Kidney tubule cell (primary cell): ENCODE measurements at regions not wholly inside any gene's neighbourhood (a gene's known extent, or its start where the extent isn't known, plus 50 kb on each side); places are given as distances from the start of the nearest gene placed in this dataset.

Experiments used
- DNase-seq: peaks from one replicate; pipeline ENCODE4 v3.0.0-alpha.2; 2018; ENCODE audit warnings: low spot score

DNA sequence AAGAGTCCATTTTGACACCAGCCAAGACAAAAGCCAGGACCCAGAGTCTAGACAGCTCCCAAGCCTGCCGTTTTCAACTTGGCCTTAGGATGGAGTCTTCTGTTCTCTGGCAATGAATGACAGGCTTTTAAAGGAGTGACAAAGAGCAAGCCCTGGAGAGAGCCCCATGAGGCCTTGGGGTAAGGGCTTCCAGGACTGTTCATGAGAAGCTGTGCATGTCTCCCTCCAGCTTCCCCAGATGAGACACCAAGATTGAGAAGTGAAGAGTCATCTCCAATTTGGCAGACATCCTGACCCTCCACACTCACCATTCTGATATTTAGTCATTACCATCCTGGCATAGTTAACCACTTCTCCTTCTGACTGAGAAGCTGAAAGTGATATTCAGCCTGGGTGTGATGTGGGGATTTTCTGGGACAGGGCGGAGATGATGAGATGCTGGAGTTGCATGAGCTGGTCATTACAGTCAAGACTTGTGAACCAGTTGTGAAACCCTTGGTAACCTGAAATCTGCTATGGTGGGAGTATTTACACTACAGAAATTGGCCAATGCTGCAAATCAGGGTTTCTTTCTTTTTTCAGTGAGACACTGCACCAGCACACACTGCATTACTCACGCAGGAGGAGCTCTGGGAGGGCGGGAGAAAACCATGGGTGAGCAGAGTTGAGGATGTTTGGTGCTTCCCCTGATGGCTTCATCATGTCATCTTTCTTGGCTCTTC, 77.8 kb downstream of the VCPKMT start:
- peak; percentile 99 for DNase-seq

DNA sequence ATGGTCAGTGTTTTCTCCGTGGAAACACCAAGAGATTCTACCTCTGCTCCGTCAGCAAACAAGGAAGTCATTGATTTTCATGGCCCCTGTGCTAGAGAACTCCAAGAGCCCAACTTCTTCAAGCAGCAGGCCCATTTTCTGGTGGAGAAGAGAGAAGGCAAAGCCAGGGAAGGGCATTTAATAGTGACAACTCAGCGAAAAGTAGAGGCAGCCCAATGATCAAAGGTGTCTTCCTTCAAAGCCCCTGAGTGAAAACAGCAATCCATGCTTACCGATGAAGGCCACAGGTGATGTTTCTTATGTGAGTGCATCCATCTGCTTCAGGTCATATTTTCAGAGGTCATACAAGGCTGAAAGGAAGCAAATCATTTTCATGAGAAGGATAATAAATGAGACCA, 77.3 kb downstream of the VCPKMT start:
- DNase-seq, result no peak

DNA sequence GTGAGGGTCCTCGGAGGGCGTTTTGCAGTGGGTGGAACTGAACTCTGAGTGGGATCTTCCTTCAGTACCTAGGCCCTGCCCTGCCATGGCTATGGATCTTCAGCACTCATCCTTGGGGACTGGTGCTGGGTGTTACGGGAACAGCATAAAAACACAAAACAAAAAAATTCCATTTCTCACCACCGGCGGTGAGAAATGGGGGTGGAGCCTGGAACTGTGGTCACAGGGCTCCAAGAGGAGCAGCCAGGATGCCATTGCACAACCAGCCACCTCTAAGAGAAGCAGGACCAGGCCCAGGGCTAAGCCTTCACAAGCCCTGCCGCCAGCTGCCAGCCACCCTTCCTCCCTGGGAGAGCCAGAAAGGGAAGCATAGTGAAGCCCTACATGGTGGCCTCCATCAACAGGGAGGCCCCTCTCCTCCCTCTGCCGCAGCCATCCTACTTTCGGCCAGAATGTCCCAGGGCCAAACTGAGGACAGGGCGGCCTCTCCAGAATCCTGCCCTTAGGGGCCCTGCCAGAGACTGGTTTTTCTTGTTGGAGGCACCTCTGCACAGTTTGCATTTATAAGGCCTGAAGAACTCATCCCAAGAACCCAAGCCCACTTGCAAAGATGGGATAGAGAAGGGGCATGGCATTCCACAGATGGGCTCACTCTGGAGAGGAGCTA, 76.5 kb downstream of the VCPKMT start:
- peak; percentile 56 for DNase-seq

DNA sequence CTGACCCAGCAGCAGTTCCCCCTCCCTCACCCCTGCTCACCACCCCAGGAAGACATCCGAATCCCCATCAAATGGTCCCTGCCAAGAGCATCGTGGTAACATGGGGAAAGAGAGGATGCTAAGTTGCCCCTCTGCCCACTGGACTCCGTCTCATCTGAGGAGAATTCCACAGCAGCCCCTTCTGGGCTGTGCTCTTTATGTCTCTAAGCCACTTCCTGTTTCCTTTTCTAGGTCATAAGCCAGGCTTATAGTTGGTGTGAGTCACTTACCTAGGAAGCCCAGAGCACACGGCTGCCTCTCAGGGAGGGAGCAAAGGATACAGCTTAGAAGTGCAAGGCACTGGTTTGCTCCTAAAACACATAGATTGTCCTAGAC, 76.0 kb downstream of the VCPKMT start:
- DNase-seq, result peak; percentile 89

DNA sequence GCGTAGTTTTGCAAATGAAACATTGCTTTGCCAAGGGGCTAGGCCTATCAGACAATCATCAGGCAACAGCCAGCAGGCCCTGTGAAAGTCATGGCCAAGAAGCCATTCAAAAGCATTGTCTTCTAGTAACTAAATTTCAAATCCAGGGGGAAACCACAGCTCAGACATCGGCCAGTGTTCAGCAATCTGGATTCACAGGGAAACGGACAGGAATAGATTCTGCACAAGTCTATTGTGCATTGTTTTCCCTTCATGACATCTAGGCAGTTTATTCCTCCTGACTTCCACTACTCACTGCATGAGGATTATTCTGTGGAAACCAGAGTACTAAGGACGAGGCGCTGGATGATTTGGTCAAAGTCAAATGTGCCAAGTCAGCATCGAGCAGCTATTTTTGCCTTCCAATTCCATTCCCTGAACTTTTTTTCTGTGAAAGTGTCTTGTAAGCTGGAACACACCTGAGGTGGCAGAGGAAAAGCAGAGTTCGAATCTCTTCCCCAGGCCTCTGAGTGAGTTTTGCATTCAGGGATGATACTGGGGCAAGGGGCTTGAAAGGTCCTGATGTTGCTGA, 75.4 kb downstream of the VCPKMT start:
- no peak for DNase-seq

DNA sequence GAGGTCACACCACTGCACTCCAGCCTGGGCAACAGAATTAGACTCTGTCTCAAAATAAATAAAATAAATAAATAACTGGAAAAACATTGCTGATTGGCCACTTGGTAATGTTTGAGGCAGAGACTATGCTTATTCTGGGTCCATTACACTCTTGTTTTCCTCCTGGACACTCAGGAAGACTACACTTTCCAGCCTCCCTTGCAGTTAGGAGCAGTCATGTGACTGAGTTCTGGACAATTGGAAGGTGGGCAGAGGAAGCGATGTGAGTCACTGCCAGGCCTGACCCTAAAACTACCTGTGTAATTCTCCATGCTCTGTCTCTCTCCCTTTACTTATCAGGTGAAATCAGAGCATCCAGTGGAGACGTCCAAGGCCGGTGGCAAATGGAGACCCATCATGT, 74.4 kb downstream of the VCPKMT start:
- no peak for DNase-seq

DNA sequence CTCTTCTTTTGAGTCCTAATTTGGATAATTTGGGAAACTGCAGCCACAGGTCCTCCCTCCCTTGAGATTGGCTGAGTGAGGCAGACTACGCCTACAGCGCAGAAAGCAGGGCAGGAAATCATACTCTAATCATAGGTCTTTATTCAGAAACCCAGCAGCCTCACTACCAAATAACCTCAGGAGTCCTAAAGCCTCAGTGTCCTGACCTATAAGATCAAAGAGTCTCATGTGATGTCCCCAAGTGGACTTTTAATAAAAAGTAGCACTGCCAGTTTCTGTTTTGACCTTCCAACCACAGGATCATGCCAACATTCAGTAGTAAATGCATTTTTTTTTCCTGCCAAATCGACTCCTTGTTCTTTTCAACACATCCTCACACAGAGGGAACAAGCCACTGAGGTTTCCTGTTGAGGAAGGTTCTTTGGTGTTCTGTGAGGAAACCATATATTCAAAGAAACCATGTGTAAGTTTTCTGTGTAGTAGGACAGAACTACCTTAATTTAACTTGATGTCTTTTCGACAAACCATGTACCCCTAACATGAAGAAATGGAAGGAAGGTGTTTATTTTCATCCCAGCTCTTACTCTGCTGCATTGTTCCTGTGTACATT, 72.2 kb downstream of the VCPKMT start:
- DNase-seq, result no peak

DNA sequence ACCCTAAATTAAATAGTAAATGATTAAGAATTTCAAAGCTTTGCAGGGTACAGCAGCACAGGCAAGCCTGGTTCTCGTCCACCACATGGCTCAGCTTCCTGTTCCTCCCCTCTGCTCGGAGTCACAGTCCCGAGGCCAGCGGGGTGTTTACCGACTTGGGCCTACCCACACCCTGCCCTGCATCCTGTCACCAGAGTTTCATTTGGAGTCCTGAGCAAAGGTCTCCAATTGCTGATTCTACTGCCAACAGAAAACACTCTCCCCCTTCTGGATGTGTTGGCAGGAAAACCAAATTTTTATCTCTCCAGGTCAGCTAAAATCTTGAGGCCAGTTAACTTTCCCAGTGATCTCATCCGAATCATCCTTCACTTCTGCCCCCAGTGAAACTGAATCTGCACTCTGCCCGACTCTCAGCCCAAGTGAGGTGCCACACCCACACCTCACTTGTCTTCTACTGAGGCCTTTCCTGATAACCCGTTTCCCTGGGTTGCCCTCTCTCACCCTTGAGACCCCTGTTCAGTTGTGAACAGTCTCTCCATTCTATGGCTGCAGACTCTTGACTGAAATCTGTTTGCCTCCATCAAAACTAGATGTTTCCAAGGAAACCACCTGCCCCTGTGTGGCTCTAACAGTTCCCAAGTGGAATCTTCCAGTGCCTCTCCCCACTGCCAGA, 71.2 kb downstream of the VCPKMT start:
- DNase-seq, result peak; percentile 92

DNA sequence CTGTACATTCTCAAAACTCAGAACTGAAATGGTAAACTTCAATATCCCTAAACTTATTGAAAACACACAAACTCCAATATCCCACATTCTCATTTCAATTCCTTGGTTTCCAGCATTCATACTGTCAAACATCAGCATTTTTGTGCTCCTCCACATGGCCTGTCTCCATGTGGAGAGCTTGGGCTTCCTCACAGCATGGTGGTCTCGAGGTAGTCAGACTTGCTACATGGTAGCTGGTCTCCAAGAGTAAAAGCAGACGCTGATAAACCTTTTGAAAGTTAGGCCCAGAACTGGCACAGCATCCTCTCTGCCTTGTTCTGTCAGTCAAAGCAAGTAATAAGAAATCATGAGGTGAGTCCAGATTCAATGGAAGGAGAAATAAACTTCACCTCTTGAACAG, 70.5 kb downstream of the VCPKMT start:
- DNase-seq, result no peak

DNA sequence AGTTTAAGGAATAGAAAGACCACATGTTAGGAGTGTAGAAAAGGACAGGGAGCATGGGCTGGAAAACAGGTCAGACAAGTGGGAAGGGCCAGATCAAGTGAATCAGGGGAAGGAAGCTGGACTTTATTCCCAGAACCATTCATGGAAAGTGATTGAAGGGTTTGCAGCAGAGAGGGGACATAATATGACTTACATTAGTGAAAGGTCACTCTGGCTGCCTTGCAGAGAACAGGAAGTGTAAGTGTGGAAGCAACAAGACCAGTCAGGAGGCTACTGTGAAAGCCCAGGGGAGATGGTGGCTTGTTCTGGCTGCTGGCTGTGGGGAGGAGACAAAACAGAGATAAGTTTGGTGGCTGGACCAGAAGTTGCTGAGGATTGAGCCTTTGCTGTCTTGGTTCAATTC, 69.1 kb downstream of the VCPKMT start:
- no peak for DNase-seq

DNA sequence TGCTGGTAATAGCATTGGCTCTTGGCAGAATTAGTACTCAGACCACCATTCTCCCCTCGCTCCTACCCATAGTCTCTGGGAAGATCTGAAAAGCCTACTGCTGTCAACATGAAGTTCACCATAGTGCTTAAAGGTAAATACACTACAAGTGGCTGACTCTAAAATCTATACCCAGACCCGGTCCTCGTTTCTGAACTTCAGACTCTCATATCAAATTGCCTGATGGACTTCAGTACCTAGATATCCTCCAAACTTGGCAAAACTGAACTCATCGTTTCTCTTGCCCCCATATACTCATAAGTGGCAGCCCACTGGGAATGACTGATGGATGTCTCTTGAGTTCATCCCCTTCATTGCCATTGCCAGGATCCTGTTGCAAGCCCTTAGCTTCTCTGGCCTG, 67.3 kb downstream of the VCPKMT start:
- no peak for DNase-seq

DNA sequence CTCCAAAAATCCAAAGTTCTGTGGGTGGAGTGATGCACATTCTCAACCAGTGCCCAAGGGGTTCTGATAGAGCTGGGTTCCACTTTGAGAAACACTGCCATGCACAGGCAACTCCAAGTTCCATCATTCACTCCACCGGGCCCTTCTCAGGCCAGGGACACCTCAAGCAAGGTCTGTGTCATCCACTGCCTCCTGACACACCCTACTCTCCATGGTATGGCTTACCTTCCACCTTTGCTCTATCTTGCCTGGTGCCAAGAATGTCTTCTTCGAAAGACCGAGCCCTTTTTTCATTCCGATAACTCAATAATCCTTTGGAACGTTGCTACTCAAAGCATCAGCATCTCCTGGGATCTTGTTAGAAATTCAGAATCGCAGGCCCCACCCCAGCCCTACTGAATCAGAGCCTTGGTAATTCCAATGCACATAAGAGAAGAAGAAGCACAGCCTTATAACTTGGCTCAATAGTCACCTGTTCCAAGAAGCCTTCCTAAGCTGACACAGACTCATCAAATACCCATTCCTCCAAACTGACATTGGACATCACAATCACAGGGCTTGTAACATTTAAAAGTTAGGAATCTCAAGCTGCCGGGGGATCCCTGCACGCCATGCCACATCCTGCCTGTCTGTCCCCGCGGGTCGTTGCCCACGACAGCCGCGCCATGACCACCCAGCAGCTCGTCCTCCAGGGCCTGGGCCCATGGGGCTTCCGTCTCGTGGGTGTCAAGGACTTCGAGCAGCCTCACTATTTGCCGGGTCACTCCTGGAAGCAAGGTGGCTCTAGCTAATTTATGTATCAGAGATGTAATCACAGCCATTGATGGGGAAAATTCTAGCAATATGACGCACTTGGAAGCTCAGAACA, 66.4 kb downstream of the VCPKMT start:
- no peak for DNase-seq

DNA sequence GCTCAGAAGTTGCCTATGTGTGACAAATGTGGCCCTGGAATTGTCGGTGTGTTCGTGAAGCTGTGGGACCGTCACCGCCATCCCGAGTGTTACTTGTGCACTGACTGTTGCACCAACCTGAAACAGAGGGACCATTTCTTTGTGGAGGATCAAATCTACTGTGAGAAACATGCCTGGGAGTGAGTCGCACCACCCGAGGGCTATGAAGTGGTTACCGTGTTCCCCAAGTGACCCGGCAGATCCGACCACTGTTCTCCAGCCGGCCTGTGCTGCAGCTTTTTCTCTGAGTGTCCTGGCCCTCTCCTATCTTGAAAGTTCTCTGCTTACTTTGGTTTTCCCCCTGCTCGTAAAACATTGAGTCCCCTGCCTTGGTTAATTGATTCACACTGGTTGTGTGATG, 65.3 kb downstream of the VCPKMT start:
- DNase-seq, result no peak

DNA sequence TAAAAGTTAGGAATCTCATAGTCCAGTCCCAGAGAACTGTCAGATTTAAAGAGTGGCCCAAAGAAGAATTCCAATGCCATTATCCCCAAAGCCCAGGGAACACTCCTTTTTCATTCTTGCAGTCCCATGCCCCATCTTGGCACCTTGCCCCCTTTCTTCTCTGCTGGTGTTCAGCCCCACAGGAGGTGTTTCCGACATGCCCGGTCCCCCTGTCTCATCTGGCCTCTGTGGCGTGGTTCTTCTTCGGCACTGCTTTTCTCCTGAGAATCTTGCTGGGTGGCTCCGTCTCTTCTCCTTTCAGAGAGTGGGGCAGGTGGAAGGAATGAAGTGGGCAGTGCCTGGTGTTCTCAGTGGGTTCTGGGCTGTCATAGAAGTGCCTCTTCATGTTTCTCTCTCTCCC, 64.7 kb downstream of the VCPKMT start:
- no peak for DNase-seq

DNA sequence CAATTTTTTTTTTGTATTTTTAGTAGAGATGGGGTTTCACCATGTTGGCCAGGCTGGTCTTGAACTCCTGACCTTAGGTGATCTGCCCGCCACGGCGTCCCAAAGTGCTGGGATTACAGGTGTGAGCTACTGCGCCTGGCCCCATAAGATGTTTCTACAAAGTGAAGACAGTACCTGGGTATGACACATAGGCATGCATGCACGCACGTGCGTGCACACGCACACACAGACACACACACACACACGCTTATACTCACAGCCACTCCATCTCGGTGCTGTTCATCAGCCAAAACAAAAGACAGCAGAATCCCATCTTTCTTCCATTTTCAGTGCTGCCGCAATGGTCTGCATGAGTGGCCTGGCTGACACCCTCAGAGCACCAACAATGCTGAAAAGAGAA, 63.9 kb downstream of the VCPKMT start:
- no peak for DNase-seq

DNA sequence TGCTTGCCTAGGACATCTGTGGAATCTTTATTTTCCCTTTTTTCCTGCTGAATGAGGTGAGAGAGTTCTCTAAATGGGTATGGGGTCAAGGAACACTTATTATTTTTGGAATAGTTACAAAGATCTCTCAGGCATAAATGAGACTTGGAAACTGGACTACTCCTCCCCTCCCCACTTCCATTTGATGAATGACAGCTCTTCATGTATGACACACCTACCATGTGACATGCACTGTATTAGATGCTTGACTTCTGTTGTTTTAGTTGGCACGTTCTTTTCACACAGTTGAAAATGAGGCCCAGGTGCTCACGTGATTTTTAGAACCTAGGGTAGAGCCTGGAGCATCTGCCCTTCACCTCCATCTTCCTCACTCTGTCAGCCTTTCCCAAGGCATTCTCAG, 62.4 kb downstream of the VCPKMT start:
- no peak for DNase-seq

DNA sequence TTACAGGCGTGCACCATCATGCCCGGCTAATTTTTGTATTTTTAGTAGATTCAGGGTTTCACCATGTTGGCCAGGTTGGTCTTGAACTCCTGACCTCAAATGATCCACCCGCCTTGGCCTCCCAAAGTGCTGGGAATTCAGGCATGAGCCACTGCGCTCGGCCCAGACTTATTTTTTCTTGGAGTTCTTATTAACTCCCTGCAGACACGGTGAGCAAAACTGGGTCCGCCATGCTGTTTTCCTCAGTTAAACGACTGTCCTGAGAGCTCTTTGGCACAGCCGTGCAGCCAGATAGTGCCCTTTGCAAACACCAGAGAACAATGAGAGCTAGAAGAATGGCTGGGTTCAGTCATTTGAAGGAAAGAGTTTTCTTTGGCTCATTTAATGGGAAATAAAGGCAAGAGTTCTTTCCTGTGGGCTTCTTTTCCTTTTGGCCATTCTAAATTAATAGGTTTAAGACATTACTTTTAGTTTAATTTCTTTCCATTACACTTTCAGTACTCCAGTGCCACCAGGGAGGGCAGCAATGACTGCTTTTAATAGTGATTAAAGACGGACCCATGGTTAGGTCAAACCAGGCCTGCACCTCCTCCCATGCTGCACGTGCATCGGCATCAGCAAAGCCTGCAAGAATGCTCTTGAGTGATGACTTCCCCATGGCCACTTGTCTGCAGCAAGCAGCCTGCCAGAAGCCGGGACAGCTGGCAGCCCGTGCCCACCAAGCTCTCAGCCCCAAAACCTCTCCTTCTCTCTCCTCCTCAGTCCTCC, 60.7 kb downstream of the VCPKMT start:
- no peak for DNase-seq

DNA sequence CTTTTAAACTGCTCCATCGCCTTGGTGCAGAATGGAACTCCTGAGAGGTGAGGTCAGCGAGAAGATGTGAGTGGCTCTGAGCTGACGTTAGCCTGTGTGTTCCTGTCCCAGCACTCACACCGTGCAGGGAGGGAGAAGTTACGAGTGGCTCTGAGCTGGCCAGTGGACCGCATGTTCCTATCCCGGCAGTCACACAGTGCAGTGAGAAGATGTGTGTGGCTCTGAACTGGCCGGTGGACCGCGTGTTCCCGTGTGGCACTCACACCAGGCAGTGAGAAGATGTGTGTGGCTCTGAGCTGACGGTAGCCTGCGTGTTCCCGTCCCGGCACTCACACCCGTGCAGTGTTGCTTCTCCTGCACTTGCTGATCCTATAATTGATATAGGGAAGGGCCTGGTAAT, 59.9 kb downstream of the VCPKMT start:
- no peak for DNase-seq

DNA sequence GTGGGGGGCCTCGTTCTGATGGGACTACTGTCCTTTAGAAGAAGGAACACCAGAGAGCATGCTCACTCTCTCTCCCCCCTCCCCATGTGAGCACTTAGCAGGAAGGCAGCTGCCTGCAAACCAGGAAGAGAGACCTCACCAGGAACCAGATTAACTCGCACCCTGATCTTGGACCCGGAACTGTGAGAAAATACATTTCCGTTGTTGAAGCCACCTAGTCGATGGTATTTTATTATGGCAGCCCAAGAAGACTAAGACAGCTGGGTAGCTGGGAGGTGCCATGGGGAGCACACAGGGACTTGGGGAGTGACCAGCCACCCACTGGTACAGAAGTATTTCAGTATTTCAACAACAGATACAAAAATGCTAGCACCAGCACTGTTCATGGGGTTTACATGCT, 59.0 kb downstream of the VCPKMT start:
- DNase-seq, result no peak

DNA sequence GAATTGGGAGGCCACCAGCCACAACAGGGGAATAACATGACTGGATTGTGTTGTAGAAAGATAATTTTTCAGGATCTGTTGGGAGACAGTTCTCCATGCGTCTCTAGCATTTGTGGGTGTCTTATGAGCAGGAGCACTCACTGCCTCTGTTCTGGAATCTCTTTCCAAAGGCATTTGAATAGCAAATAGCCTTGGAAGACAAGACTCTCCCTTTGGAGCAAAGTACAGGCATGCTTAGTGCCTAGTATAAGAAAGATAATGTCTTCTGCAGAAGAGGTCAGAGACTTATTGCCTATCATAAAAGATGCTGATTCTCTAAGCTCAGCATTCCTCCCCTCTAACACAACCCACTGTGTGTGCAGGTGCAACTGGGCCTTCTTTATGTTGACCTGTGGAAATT, 58.3 kb downstream of the VCPKMT start:
- no peak for DNase-seq
